ENCODE measurements at regions not wholly inside any gene's neighbourhood (a gene's known extent, or its start where the extent isn't known, plus 50 kb on each side); places are given as distances from the start of the nearest gene placed in this dataset.

DNA sequence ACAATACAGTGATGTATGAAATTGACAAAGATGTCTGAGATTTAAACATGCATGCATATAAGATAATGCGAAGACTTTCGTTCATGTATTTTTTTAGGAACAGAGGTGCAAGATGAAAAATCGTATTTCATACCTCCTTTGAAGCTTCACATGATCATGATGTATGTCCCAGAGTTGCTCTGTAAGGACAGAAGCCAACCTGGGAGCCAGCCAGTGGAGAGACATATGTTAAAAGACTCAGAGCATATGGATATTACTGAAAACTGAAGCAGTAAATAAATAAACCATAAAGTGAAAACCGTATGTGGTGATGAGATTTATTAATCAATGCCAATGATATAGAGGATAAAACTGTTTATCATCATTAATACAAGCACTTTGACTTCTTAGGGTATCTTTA, 424.4 kb upstream of the NETO1 start:
- H3K27ac Mint-ChIP-seq = no peak overlapping the region
- ChIA-PET POLR2A (no interaction called here), CTCF (no interaction called here)
- no peaks in the 10 kb centered on the region for H3K9me3 Mint-ChIP-seq
- intact Hi-C loops (cut with micrococcal nuclease) = no loop called here
- DNase-seq (no peak), ATAC-seq (ENCODE audit: low read depth) (no peak)
- H3K4me1 Mint-ChIP-seq = no peaks in the 10 kb centered on the region
- TF ChIP-seq, protein P1, sequence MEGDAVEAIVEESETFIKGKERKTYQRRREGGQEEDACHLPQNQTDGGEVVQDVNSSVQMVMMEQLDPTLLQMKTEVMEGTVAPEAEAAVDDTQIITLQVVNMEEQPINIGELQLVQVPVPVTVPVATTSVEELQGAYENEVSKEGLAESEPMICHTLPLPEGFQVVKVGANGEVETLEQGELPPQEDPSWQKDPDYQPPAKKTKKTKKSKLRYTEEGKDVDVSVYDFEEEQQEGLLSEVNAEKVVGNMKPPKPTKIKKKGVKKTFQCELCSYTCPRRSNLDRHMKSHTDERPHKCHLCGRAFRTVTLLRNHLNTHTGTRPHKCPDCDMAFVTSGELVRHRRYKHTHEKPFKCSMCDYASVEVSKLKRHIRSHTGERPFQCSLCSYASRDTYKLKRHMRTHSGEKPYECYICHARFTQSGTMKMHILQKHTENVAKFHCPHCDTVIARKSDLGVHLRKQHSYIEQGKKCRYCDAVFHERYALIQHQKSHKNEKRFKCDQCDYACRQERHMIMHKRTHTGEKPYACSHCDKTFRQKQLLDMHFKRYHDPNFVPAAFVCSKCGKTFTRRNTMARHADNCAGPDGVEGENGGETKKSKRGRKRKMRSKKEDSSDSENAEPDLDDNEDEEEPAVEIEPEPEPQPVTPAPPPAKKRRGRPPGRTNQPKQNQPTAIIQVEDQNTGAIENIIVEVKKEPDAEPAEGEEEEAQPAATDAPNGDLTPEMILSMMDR (IDR thresholded peaks at IDR 0.05) = no peak
- no peaks in the 10 kb centered on the region for H3K27me3 Mint-ChIP-seq
- no peak overlapping the region for H3K4me3 Mint-ChIP-seq
- no peaks in the 10 kb centered on the region for H3K36me3 Mint-ChIP-seq (ENCODE audit: low read depth)

- ChIA-PET CTCF (no interaction called here), POLR2A (no interaction called here)
- no peaks in the 10 kb centered on the region for H3K36me3 Mint-ChIP-seq (ENCODE audit: low read depth)
- TF ChIP-seq, protein P1 (IDR thresholded peaks at IDR 0.05) = no peak
- no peak overlapping the region for H3K4me3 Mint-ChIP-seq
- no peaks in the 10 kb centered on the region for H3K9me3 Mint-ChIP-seq
- ATAC-seq (ENCODE audit: low read depth) = no peak
- no peak overlapping the region for H3K27ac Mint-ChIP-seq
- DNase-seq = no peak
- no peaks in the 10 kb centered on the region for H3K27me3 Mint-ChIP-seq
- intact Hi-C loops (cut with micrococcal nuclease) = no loop called here
- no peaks in the 10 kb centered on the region for H3K4me1 Mint-ChIP-seq
Observed at GRCh38 chr18:73288813-73289212, 421.0 kb upstream of the NETO1 start.

- H3K4me3 Mint-ChIP-seq = no peak overlapping the region
- POLR2A ChIA-PET = no interaction called here
Observed at GRCh38 chr18:73286584-73286983, 418.8 kb upstream of the NETO1 start.

GRCh38 chr18:73283788-73284187, 416.0 kb upstream of the NETO1 start:
- DNase-seq (no peak), ATAC-seq (ENCODE audit: low read depth) (no peak)
- Mint-ChIP-seq H3K27me3 (no peaks in the 10 kb centered on the region), H3K9me3 (no peaks in the 10 kb centered on the region), H3K4me3 (no peak overlapping the region), H3K4me1 (no peaks in the 10 kb centered on the region), H3K36me3 (ENCODE audit: low read depth) (no peaks in the 10 kb centered on the region), H3K27ac (no peak overlapping the region)
- ChIA-PET POLR2A (no interaction called here), CTCF (no interaction called here)
- intact Hi-C loops (cut with micrococcal nuclease) = no loop called here
- TF ChIP-seq, protein P1 (IDR thresholded peaks at IDR 0.05) = no peak

More at GRCh38 chr18:73286584-73286983, 418.8 kb upstream of the NETO1 start:
- no peak for DNase-seq
- H3K27ac Mint-ChIP-seq = no peak overlapping the region
- H3K9me3 Mint-ChIP-seq = no peaks in the 10 kb centered on the region
- CTCF ChIA-PET = no interaction called here
- no peaks in the 10 kb centered on the region for H3K27me3 Mint-ChIP-seq
- TF ChIP-seq, protein P1 (IDR thresholded peaks at IDR 0.05) = no peak
- no peaks in the 10 kb centered on the region for H3K4me1 Mint-ChIP-seq
- no peak for ATAC-seq (ENCODE audit: low read depth)
- intact Hi-C loops (cut with micrococcal nuclease) = no loop called here
- no peaks in the 10 kb centered on the region for H3K36me3 Mint-ChIP-seq (ENCODE audit: low read depth)

DNA sequence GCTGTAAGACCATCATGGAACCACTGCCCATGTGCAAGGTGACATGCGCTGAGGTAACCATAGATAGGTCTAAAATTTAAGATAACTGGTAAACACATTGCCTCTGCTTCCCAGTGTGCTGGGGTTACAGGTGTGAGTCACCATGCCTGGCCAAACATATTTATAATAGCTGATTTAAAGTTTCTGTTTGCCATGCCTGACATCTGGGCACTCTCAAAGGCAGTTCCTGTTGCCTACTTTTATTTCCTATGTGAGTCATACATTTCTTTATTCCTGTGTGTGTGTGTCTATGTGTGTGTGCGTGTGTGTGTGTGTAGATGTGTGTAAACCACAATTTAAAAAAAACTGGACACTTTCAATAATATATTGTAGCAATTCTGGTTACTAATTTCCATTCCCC, 415.2 kb upstream of the NETO1 start:
- TF ChIP-seq, protein P1 (IDR thresholded peaks at IDR 0.05) = no peak
- ATAC-seq (ENCODE audit: low read depth) (no peak), DNase-seq (no peak)
- POLR2A ChIA-PET = no interaction called here
- intact Hi-C loops (cut with micrococcal nuclease) = no loop called here
- H3K27me3 Mint-ChIP-seq = no peaks in the 10 kb centered on the region
- H3K9me3 Mint-ChIP-seq = no peaks in the 10 kb centered on the region
- no peaks in the 10 kb centered on the region for H3K4me1 Mint-ChIP-seq
- H3K36me3 Mint-ChIP-seq (ENCODE audit: low read depth) = no peaks in the 10 kb centered on the region
- no peak overlapping the region for H3K27ac Mint-ChIP-seq
- CTCF ChIA-PET = no interaction called here
- no peak overlapping the region for H3K4me3 Mint-ChIP-seq
